ENCODE measurements at regions not wholly inside any gene's neighbourhood (a gene's known extent, or its start where the extent isn't known, plus 50 kb on each side); places are given as distances from the start of the nearest gene placed in this dataset.
A peak's percentile ranks its signal among the peaks of the same experiment; 100 is the strongest.

GRCh38 chr3:72698154-72698917 is 149.9 kb downstream of the SHQ1 start:
- DNase-seq (ENCODE audit: low read depth in 1 of 2, low spot score in 1 of 2), result no peak

GRCh38 chr3:72697717-72698116 is 150.5 kb downstream of the SHQ1 start:
- no peak for DNase-seq (ENCODE audit: low read depth in 1 of 2, low spot score in 1 of 2)

GRCh38 chr3:72696815-72697214 is 151.4 kb downstream of the SHQ1 start:
- DNase-seq (ENCODE audit: low read depth in 1 of 2, low spot score in 1 of 2), result no peak

GRCh38 chr3:72694398-72694797 is 153.8 kb downstream of the SHQ1 start:
- DNase-seq (ENCODE audit: low read depth in 1 of 2, low spot score in 1 of 2), result no peak

DNA sequence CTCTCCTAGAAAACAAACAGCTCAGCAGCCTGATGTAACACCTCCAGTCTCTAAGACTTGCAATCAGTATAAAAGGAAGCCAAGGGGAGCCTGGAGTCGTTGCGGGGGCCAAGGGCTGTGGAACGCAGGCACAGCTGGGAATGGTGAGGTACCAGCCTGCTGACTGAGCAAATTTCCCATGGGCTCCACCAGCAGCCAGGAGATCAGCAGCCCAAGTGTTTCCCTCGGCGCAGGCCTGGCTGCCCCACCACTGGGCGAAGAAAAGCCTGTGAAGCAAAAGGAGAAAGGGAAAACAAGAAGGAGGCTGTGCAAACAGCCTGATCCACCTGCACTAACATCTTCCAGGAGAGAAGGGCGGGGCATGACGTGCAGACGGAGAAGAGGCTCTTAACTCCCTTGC is 155.3 kb downstream of the SHQ1 start:
- DNase-seq (ENCODE audit: low read depth in 1 of 2, low spot score in 1 of 2), result no peak

- no peak for DNase-seq (ENCODE audit: low read depth in 1 of 2, low spot score in 1 of 2)
Measured at GRCh38 chr3:72690629-72691028, 157.6 kb downstream of the SHQ1 start.

- DNase-seq (ENCODE audit: low read depth in 1 of 2, low spot score in 1 of 2), result no peak
Measured at GRCh38 chr3:72682936-72683452, 165.3 kb downstream of the SHQ1 start.

DNA sequence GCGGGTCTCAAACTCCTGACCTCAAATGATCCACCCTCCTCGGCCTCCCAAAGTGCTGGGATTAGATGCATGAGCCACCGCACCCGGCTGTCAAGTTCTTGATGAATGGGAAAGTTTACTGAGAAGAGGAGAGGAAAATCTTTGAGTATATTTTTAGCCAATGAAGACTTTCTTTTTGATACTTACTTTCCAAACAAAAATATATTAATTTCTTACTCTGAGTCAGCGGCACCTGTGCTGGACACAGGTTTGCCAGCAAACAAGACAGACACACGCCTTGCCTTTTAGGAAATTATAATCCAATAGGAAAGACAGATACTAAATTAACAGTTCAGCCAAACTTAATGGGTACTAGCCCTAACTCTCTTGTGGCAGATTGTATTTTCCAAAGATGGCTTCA is 166.6 kb downstream of the SHQ1 start:
- no peak for DNase-seq (ENCODE audit: low read depth in 1 of 2, low spot score in 1 of 2)

DNA sequence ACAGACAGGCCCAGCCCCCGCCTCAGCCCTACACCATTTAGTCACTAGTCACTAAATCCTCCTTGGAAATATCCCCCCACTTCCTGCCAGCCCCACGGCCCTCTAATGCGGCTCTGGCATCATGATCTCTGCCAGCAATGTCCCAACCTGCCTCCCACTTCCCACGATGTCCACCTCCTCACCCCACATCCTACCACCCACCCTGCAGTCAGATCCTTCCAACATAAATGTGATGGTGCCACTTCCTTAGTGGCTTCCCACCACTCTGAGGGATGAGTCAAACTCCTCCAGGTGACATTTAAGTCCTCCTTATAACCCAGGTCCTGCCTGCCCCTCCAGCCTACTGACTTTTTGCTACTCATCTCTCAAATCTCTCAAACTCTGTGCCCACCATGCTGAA is 167.5 kb downstream of the SHQ1 start:
- DNase-seq (ENCODE audit: low read depth in 1 of 2, low spot score in 1 of 2), result no peak

DNA sequence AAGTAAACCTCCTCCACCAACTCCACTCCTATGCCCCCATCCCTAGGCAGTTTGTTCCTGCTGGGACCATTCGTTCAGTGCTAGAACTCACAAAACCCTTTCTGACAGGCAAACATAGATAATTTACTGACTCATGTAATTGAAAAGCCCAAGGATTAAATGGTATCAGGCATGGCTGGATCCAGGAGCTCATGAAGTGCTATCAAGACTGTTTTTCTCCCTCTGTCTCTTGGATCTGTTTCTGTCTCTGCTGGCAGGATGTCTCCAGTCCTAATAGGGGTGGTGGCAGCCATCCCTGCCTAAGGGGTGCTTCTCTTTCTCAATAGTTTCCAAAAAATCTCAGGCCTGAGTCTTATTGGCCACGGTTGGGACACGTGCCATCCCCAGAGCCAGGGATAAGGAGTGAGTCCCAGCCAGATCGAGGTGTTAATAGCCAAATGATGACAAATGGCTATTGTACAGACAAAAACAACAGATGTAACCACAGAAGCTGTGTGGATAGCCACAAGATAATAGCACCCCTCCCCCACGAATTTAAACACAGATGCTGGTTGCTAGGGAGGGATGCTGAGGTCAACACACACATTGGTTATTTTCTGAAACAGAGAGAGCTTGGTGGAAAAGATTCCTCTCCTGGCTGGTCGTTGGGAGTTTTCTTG is 168.6 kb downstream of the SHQ1 start:
- DNase-seq (ENCODE audit: low read depth in 1 of 2, low spot score in 1 of 2), result no peak

- DNase-seq (ENCODE audit: low read depth in 1 of 2, low spot score in 1 of 2), result no peak
Measured at GRCh38 chr3:72678867-72679266, 169.4 kb downstream of the SHQ1 start.

- DNase-seq (ENCODE audit: low read depth in 1 of 2, low spot score in 1 of 2), result no peak
Measured at GRCh38 chr3:72678380-72678779, 169.9 kb downstream of the SHQ1 start.

DNA sequence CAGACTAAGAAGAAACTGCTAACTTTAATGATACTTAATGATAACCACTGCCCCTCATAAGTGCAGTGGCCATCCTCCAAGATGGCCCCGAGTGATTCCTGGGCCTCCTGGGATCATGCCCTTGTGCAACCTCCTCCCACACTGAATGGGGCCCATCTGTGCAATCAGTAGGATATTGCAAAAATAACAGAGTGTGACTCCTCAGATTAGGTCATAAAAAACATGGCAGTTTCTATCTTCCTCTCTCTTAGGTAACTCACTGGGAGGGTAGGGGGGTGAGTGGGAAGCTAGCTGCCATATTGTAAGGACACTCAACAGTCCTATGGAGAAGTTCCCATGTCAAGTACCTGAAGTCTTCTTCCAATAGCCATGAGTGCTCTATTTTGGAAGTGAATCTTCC is 173.0 kb downstream of the SHQ1 start:
- no peak for DNase-seq (ENCODE audit: low read depth in 1 of 2, low spot score in 1 of 2)

DNA sequence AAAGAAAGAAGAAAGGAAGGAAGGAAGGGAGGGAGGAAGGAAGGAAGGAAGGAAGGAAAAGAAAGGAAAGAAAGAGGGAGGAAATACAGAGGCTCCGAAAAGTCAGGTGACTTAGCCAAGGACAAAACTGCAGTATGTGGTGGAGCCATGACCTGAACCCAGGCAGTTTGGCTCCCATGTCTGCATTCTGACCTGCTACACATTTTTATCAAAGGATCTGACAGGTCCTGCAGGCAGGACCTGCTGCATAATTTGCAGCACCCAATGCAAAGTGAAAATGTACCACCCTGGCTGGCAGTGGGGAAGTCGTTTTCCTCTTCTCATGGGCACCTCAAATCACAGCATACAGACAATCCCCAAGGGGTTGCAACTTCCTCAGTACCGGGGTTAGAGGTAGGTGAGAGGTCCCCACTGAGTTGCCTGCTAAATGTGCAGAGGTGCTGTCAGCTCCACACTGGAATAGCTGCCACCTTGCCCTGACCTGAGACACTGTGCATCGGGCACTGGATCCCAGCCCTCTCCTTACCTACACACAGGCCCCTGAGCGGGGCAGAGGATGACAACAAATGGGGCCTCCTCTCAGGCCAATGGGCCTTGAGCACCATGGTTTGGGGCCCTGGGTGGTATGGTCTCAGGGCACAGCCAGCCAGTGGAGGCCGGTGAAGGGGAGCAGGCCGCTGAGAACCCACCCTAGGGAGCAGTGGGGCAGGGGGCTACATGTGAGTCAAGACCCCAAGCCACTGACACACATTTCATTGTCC is 175.1 kb downstream of the SHQ1 start:
- no peak for DNase-seq (ENCODE audit: low read depth in 1 of 2, low spot score in 1 of 2)

- no peak for DNase-seq (ENCODE audit: low read depth in 1 of 2, low spot score in 1 of 2)
Measured at GRCh38 chr3:72669224-72669623, 179.0 kb downstream of the SHQ1 start.

- DNase-seq (ENCODE audit: low read depth in 1 of 2, low spot score in 1 of 2), result no peak
Measured at GRCh38 chr3:72666447-72666755, 181.8 kb downstream of the SHQ1 start.

GRCh38 chr3:72665701-72666446 is 182.4 kb downstream of the SHQ1 start:
- DNase-seq (ENCODE audit: low read depth in 1 of 2, low spot score in 1 of 2), result peak; percentile 17 to 24

DNA sequence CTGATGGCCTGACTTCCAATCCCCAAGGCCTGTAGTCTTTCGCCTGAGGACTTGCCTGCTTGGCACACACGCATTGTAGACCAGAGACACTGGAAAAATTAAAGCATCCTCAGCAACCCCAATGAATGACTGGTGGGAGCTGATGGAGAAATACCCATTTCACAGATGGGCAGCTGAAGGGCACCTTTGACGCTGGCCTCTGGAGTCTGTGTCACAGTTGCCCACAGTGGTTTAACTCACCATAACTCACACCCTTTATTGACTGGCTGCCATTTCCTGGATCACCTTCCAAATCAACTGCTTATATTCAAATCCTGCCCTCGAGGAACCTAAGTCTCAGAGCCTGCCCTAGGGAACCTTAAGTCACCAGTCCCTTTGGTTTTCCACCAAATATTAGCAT is 183.1 kb downstream of the SHQ1 start:
- DNase-seq (ENCODE audit: low read depth in 1 of 2, low spot score in 1 of 2), result no peak

GRCh38 chr3:72664184-72664975 is 183.9 kb downstream of the SHQ1 start:
- DNase-seq (ENCODE audit: low read depth in 1 of 2, low spot score in 1 of 2), result no peak

DNA sequence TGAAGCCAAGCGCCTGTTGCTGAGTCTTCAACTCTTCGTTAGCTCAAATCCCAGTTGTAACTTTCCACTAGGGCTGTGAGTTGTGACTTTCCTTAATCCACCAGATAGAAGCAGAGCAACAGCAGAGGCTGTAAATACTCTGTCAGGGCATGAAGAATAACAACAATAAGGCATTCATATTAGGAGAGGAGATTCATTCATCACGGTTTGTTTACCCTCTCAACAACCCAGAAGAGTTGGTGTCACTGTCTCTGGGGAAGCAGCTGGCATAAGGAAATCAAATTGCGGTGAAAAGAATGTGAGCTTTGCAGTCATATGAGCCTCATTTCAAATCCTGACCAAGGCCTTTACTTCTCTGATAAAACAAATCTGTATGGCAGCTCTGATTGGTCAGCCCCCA is 184.8 kb downstream of the SHQ1 start:
- DNase-seq (ENCODE audit: low read depth in 1 of 2, low spot score in 1 of 2), result no peak

GRCh38 chr3:72661115-72661457 is 187.2 kb downstream of the SHQ1 start:
- DNase-seq (ENCODE audit: low read depth in 1 of 2, low spot score in 1 of 2), result no peak
